ENCODE measurements at regions not wholly inside any gene's neighbourhood (a gene's known extent, or its start where the extent isn't known, plus 50 kb on each side); places are given as distances from the start of the nearest gene placed in this dataset.

DNA sequence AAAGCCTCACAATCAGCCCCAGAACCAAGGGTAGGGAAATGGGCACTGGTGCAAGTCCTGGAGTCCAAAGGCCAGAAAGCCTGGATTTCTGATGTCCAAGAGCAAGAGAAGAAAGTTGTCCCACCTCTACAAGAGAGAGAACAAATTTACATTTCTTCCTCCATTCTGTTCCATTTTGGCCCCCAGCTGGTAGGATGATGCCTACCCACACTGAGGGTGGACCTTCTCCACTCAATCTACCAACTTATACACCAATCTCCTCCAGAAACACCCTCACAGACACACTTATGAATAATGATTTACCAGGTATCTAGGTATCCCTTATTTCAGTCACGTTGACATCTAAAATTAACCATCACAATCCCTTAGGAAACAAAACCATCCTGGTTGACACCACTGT, 367.8 kb upstream of the GRIA3 start:
- Mint-ChIP-seq H3K4me1 (ENCODE audit: low read depth) (no peaks in the 10 kb centered on the region), H3K36me3 (ENCODE audit: insufficient read depth) (peaks cover 2% of the 10 kb centered on the region), H3K9me3 (ENCODE audit: low read depth) (peaks cover 42% of the 10 kb centered on the region), H3K4me3 (ENCODE audit: low read depth) (no peak overlapping the region), H3K27me3 (no peaks in the 10 kb centered on the region), H3K27ac (no peak overlapping the region)
- DNase-seq (ENCODE audit: low spot score, unreplicated experiment) = no peak
- TF ChIP-seq, protein P1, sequence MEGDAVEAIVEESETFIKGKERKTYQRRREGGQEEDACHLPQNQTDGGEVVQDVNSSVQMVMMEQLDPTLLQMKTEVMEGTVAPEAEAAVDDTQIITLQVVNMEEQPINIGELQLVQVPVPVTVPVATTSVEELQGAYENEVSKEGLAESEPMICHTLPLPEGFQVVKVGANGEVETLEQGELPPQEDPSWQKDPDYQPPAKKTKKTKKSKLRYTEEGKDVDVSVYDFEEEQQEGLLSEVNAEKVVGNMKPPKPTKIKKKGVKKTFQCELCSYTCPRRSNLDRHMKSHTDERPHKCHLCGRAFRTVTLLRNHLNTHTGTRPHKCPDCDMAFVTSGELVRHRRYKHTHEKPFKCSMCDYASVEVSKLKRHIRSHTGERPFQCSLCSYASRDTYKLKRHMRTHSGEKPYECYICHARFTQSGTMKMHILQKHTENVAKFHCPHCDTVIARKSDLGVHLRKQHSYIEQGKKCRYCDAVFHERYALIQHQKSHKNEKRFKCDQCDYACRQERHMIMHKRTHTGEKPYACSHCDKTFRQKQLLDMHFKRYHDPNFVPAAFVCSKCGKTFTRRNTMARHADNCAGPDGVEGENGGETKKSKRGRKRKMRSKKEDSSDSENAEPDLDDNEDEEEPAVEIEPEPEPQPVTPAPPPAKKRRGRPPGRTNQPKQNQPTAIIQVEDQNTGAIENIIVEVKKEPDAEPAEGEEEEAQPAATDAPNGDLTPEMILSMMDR (IDR thresholded peaks at IDR 0.05; ENCODE audit: unreplicated experiment) = no peak

DNA sequence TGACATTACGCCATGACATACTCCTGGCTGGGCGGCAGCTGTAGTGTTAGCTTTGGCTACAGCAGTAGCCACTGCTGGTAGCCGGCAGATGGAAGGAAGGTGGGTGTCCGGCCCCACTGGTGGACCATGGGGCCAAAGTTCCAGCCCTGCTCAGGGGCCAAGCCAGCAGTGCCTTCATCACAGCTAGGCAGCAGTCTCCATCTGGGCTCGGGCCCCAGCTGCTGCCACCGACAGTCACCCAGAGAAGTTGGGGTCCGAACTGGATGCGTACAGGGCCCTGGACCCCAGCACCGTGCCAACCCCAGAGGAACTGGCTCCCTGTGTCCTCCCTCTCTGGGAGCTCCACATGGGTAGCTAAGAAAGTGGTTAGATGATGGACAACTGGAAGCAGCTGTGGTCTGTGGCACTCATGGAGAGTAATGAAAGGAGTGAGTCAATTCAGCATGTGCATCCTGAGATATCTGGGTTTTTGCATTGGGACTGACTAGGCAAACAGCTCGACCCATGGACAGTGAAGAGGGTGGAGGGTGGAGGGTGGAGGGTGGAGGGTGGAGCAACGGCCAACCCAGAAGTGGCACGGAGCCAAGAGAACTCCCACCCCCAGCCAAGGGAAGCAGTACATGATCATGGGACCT, 366.6 kb upstream of the GRIA3 start:
- H3K36me3 Mint-ChIP-seq (ENCODE audit: insufficient read depth) = peaks cover 2% of the 10 kb centered on the region
- peaks cover 47% of the 10 kb centered on the region for H3K9me3 Mint-ChIP-seq (ENCODE audit: low read depth)
- H3K27ac Mint-ChIP-seq = no peak overlapping the region

DNA sequence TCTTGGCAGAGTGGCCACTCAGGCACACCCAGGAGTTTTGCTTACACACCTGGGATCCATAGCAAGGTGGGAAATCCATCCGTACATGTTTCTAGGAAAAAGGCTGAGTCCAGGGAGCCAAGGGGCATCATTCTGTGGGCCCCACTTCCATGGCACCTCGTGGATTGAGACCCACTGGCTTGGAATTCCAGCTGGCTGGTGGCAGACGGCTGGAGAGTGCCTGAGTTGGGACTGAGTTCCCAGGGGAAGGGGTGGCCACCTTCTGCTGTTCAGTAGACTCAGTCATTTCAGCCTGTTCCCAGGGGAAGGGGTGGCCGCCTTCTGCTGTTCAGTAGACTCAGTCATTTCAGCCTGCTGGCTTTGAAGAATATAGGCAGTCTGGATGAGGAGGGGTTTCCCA, 366.0 kb upstream of the GRIA3 start:
- Mint-ChIP-seq H3K27ac (no peak overlapping the region), H3K27me3 (no peaks in the 10 kb centered on the region), H3K36me3 (ENCODE audit: insufficient read depth) (peaks cover 2% of the 10 kb centered on the region), H3K4me1 (ENCODE audit: low read depth) (no peaks in the 10 kb centered on the region), H3K4me3 (ENCODE audit: low read depth) (no peak overlapping the region), H3K9me3 (ENCODE audit: low read depth) (peaks cover 54% of the 10 kb centered on the region)
- no peak for DNase-seq (ENCODE audit: low spot score, unreplicated experiment)
- TF ChIP-seq, protein P1 (IDR thresholded peaks at IDR 0.05; ENCODE audit: unreplicated experiment) = no peak

More for the DNA sequence above, 366.6 kb upstream of the GRIA3 start:
- Mint-ChIP-seq H3K4me1 (ENCODE audit: low read depth) (no peaks in the 10 kb centered on the region), H3K27me3 (no peaks in the 10 kb centered on the region), H3K4me3 (ENCODE audit: low read depth) (no peak overlapping the region)
- TF ChIP-seq, protein P1 (IDR thresholded peaks at IDR 0.05; ENCODE audit: unreplicated experiment) = no peak
- DNase-seq (ENCODE audit: low spot score, unreplicated experiment) = no peak

DNA sequence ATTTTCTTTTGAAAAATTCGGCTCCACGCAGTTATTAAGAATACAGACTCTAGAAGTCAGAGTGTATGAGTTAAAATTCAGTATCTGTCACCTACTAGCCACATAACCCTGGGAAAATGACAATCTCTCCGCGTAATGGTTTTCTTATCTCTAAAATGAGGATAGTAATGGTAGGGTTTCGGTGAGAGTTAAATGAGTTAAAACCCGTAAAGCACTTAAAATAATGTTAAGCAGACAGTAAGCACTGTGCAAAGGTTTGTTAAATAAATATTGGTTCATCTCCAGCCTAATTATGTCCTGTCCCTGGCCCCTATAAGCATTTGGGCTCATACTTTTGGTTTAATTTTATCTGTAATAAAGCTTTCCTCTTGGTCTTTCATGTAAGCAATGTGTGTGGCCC, 350.8 kb upstream of the GRIA3 start:
- H3K9me3 Mint-ChIP-seq (ENCODE audit: low read depth) = peaks cover 24% of the 10 kb centered on the region
- no peak overlapping the region for H3K27ac Mint-ChIP-seq
- no peaks in the 10 kb centered on the region for H3K4me1 Mint-ChIP-seq (ENCODE audit: low read depth)
- H3K36me3 Mint-ChIP-seq (ENCODE audit: insufficient read depth) = no peaks in the 10 kb centered on the region
- TF ChIP-seq, protein P1 (IDR thresholded peaks at IDR 0.05; ENCODE audit: unreplicated experiment) = no peak
- H3K27me3 Mint-ChIP-seq = no peaks in the 10 kb centered on the region
- H3K4me3 Mint-ChIP-seq (ENCODE audit: low read depth) = no peak overlapping the region
- DNase-seq (ENCODE audit: low spot score, unreplicated experiment) = no peak

DNA sequence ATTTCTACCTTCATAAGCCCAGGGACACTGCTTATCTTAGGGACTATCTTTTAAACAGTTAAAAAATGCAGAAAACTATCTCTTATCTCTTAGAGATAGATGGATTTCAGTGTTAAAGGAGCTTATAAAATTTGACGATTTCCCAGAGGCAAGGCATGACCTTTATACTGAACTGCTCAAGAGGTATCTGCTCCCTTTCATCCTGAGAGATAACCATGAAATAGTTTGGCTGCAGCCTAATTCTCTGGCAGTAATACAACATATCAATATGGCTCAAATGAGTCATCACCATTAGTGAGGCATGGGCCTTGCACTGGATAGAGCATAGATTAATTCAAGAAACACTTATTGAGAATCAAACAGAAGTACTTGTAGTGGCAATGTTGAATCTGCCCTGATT, 348.2 kb upstream of the GRIA3 start:
- Mint-ChIP-seq H3K4me3 (ENCODE audit: low read depth) (no peak overlapping the region), H3K27ac (no peak overlapping the region), H3K9me3 (ENCODE audit: low read depth) (peaks cover 23% of the 10 kb centered on the region), H3K36me3 (ENCODE audit: insufficient read depth) (no peaks in the 10 kb centered on the region), H3K27me3 (no peaks in the 10 kb centered on the region), H3K4me1 (ENCODE audit: low read depth) (no peaks in the 10 kb centered on the region)
- TF ChIP-seq, protein P1 (IDR thresholded peaks at IDR 0.05; ENCODE audit: unreplicated experiment) = no peak
- DNase-seq (ENCODE audit: low spot score, unreplicated experiment) = no peak

Data from progenitor cell of endocrine pancreas (in vitro differentiated cells).